ENCODE measurements at regions not wholly inside any gene's neighbourhood (a gene's known extent, or its start where the extent isn't known, plus 50 kb on each side); places are given as distances from the start of the nearest gene placed in this dataset.

- Histone ChIP-seq H4K20me1 (ENCODE audit: insufficient read depth) (no peaks in the 10 kb centered on the region), H3F3A (ENCODE audit: insufficient read depth) (no peaks in the 10 kb centered on the region), H3K4me2 (ENCODE audit: unreplicated experiment) (peak overlapping the region; percentile 89), H3K4me1 (ENCODE audit: insufficient read depth) (no peaks in the 10 kb centered on the region), H3K79me2 (ENCODE audit: insufficient read depth) (no peaks in the 10 kb centered on the region), H2AFZ (peak overlapping the region; percentile 82), H3K27ac (no peak overlapping the region), H3K36me3 (ENCODE audit: low read depth) (no peaks in the 10 kb centered on the region), H3K27me3 (replicated peaks; ENCODE audit: insufficient read depth) (peaks cover 55% of the 10 kb centered on the region), H3K9me3 (ENCODE audit: low read depth) (no peaks in the 10 kb centered on the region), H3K9me2 (ENCODE audit: insufficient read depth) (no peaks in the 10 kb centered on the region), H3K9ac (peak overlapping the region; percentile 13; the same call in 1 of the 2 replicates), H3K4me3 (peak overlapping the region; percentile 72)
- in situ Hi-C loops (cut with MboI), result no loop called here
- no peak for TF ChIP-seq EZH2 (IDR thresholded peaks at IDR 0.05; ENCODE audit: insufficient read depth, poor library complexity, severe bottlenecking)
- TF ChIP-seq EZH2phosphoT487 (IDR thresholded peaks at IDR 0.05; ENCODE audit: insufficient read depth, low read depth), result no peak
- 1 to 3% methylated on average over 11 to 15 of the region's 15 CpGs for WGBS, 2 experiments (ENCODE audit: low coverage in 1 of 2, low lambda C conversion rate in 2 of 2, missing lambda C conversion rate in 2 of 2)
- DNase-seq, result peak; percentile 36
These were observed 387.5 kb downstream of the BCAT1 start for GRCh38 chr12:24561411-24561871.

DNA sequence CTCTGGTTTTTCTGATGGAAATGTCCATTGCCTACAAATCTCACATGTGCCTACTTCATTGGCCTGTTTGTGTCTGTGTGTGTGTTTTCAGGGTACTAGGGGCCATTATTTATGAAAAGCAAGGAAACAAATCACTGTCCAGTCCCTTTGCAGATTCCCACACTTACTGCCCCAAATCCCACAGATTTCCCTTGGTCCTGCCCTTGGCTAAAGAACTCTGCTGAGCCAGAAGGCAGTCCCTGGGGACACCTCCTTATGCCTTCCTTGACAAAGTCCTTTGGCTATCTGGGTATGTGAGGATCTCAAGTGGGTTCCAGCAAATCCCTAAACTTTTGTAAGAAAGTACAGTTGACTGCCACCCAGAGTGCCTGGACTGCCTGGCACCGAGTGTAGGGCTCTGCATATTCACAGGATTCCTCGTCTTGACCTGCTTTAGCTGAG lies 388.1 kb downstream of the BCAT1 start:
- Histone ChIP-seq H3K4me2 (ENCODE audit: unreplicated experiment) (peak overlapping the region; percentile 89), H3K36me3 (ENCODE audit: low read depth) (no peaks in the 10 kb centered on the region), H3K4me1 (ENCODE audit: insufficient read depth) (no peaks in the 10 kb centered on the region), H3K9me3 (ENCODE audit: low read depth) (no peaks in the 10 kb centered on the region), H3K27ac (no peak overlapping the region), H3K9ac (no peak overlapping the region), H3K9me2 (ENCODE audit: insufficient read depth) (no peaks in the 10 kb centered on the region), H3K4me3 (no peak overlapping the region), H3F3A (ENCODE audit: insufficient read depth) (no peaks in the 10 kb centered on the region), H3K79me2 (ENCODE audit: insufficient read depth) (no peaks in the 10 kb centered on the region), H3K27me3 (replicated peaks; ENCODE audit: insufficient read depth) (peaks cover 55% of the 10 kb centered on the region), H4K20me1 (ENCODE audit: insufficient read depth) (no peaks in the 10 kb centered on the region), H2AFZ (no peak overlapping the region)
- WGBS, 2 experiments (ENCODE audit: low coverage in 1 of 2, low lambda C conversion rate in 2 of 2, missing lambda C conversion rate in 2 of 2), result 13% methylated on average over 2 of the region's 2 CpGs
- TF ChIP-seq EZH2 (IDR thresholded peaks at IDR 0.05; ENCODE audit: insufficient read depth, poor library complexity, severe bottlenecking) (no peak), EZH2phosphoT487 (IDR thresholded peaks at IDR 0.05; ENCODE audit: insufficient read depth, low read depth) (no peak)
- in situ Hi-C loops (cut with MboI), result no loop called here
- peak; percentile 7 for DNase-seq

GRCh38 chr12:24560192-24560775 lies 388.6 kb downstream of the BCAT1 start:
- WGBS, 2 experiments (ENCODE audit: low coverage in 1 of 2, low lambda C conversion rate in 2 of 2, missing lambda C conversion rate in 2 of 2), result 60 to 69% methylated on average over 2 of the region's 2 CpGs
- in situ Hi-C loops (cut with MboI), result no loop called here

DNA sequence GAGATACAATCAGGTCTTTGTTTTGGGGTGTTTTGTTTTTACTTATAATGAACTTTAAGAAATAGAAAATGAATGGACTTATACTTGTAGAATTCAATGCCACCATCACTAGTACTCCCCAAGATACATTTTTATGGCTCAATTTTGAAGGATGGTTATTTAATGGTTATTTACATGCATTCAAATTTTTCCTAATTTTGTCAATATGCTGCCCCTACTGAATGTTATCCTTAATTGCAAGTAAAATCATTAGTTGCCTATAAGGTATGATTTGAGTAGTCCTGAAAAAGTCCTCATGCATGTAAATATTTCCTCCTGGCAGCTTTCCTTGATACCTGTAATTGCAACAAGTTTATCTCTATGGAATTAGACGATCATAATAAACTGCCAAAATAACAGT lies 391.2 kb downstream of the BCAT1 start:
- no peak overlapping the region for H3K4me3 ChIP-seq
- no peak for TF ChIP-seq EZH2 (IDR thresholded peaks at IDR 0.05; ENCODE audit: insufficient read depth, poor library complexity, severe bottlenecking)
- TF ChIP-seq EZH2phosphoT487 (IDR thresholded peaks at IDR 0.05; ENCODE audit: insufficient read depth, low read depth), result no peak
- H3F3A ChIP-seq (ENCODE audit: insufficient read depth), result no peaks in the 10 kb centered on the region
- in situ Hi-C loops (cut with MboI), result no loop called here
- no peaks in the 10 kb centered on the region for H3K9me2 ChIP-seq (ENCODE audit: insufficient read depth)
- no peak overlapping the region for H3K27ac ChIP-seq
- DNase-seq, result no peak
- no peak overlapping the region for H3K4me2 ChIP-seq (ENCODE audit: unreplicated experiment)
- no peaks in the 10 kb centered on the region for H3K36me3 ChIP-seq (ENCODE audit: low read depth)
- H2AFZ ChIP-seq, result no peak overlapping the region
- H3K9me3 ChIP-seq (ENCODE audit: low read depth), result no peaks in the 10 kb centered on the region
- H3K9ac ChIP-seq, result no peak overlapping the region
- no peaks in the 10 kb centered on the region for H3K79me2 ChIP-seq (ENCODE audit: insufficient read depth)
- H3K27me3 ChIP-seq (replicated peaks; ENCODE audit: insufficient read depth), result peaks cover 32% of the 10 kb centered on the region
- no peaks in the 10 kb centered on the region for H4K20me1 ChIP-seq (ENCODE audit: insufficient read depth)
- no peaks in the 10 kb centered on the region for H3K4me1 ChIP-seq (ENCODE audit: insufficient read depth)
- 51 to 77% methylated on average over 1 of the region's 1 CpG for WGBS, 2 experiments (ENCODE audit: low coverage in 1 of 2, low lambda C conversion rate in 2 of 2, missing lambda C conversion rate in 2 of 2)

More at GRCh38 chr12:24560192-24560775, 388.6 kb downstream of the BCAT1 start:
- H3K9me3 ChIP-seq (ENCODE audit: low read depth), result no peaks in the 10 kb centered on the region
- no peak overlapping the region for H3K4me2 ChIP-seq (ENCODE audit: unreplicated experiment)
- TF ChIP-seq EZH2phosphoT487 (IDR thresholded peaks at IDR 0.05; ENCODE audit: insufficient read depth, low read depth), result no peak
- no peak for TF ChIP-seq EZH2 (IDR thresholded peaks at IDR 0.05; ENCODE audit: insufficient read depth, poor library complexity, severe bottlenecking)
- H3K4me1 ChIP-seq (ENCODE audit: insufficient read depth), result no peaks in the 10 kb centered on the region
- no peaks in the 10 kb centered on the region for H4K20me1 ChIP-seq (ENCODE audit: insufficient read depth)
- no peaks in the 10 kb centered on the region for H3K9me2 ChIP-seq (ENCODE audit: insufficient read depth)
- H3K27ac ChIP-seq, result no peak overlapping the region
- H2AFZ ChIP-seq, result no peak overlapping the region
- H3K27me3 ChIP-seq (replicated peaks; ENCODE audit: insufficient read depth), result peaks cover 50% of the 10 kb centered on the region
- no peaks in the 10 kb centered on the region for H3K79me2 ChIP-seq (ENCODE audit: insufficient read depth)
- H3K9ac ChIP-seq, result no peak overlapping the region
- no peaks in the 10 kb centered on the region for H3K36me3 ChIP-seq (ENCODE audit: low read depth)
- no peak for DNase-seq
- H3F3A ChIP-seq (ENCODE audit: insufficient read depth), result no peaks in the 10 kb centered on the region
- no peak overlapping the region for H3K4me3 ChIP-seq
